ENCODE measurements at regions not wholly inside any gene's neighbourhood (a gene's known extent, or its start where the extent isn't known, plus 50 kb on each side); places are given as distances from the start of the nearest gene placed in this dataset.

GRCh38 chr2:234649951-234650350 lies 153.1 kb upstream of the ARL4C start:
- TF ChIP-seq MAX (IDR thresholded peaks at IDR 0.05) (no peak), CEBPB (IDR thresholded peaks at IDR 0.05) (no peak), YY1 (IDR thresholded peaks at IDR 0.05; ENCODE audit: low read depth) (no peak), RAD21 (IDR thresholded peaks at IDR 0.05; ENCODE audit: low read depth) (no peak), USF1 (IDR thresholded peaks at IDR 0.05) (no peak)
